A673 (cell line): ENCODE measurements at regions not wholly inside any gene's neighbourhood (a gene's known extent, or its start where the extent isn't known, plus 50 kb on each side); places are given as distances from the start of the nearest gene placed in this dataset.
A peak's percentile ranks its signal among the peaks of the same experiment; 100 is the strongest.

ENCODE experiments used
- BruUV-seq: library from RNA; stranded (reverse); fragments of 400-500 nt; replicated peaks from 2 replicates; lab custom pipeline; 2021; lab: Mats Ljungman, UMichigan
- CTCF ChIA-PET: fragments of 300-600 bp; sonication (Branson Sonifier 250); formaldehyde crosslinking; loops from one replicate; lab custom pipeline; 2022; ENCODE audit warnings: antibody characterized with exemption; lab: Charles Lee
- POLR2A ChIA-PET: fragments of 300-600 bp; sonication (Branson Sonifier 250); formaldehyde crosslinking; loops from one replicate; lab custom pipeline; 2022; ENCODE audit warnings: antibody characterized with exemption; ENCODE audit not compliant: low non-redundant PET; lab: Charles Lee
- DNase-seq: peaks from one replicate; pipeline ENCODE4 v3.0.0-alpha.2; 2015; ENCODE audit warnings: low spot score
- H3K27ac ChIP-seq: fragments of 200-600 bp; sonication (generic); 2 replicates; pipeline ENCODE4 v1.5.1; 2016; ENCODE audit warnings: mixed run types, low read depth, mild to moderate bottlenecking, mixed read lengths, antibody characterized with exemption, low read length; ENCODE audit not compliant: poor library complexity, severe bottlenecking
- H3K27me3 ChIP-seq: fragments of 200-600 bp; sonication (generic); replicated peaks from 2 replicates; pipeline ENCODE4 v1.6.1; 2017; ENCODE audit warnings: mixed run types, low read depth, mild to moderate bottlenecking, mixed read lengths, antibody characterized with exemption, low read length; ENCODE audit not compliant: insufficient read depth, poor library complexity
- H3K36me3 ChIP-seq: fragments of 200-600 bp; sonication (generic); 2 replicates; pipeline ENCODE4 v1.6.1; 2016; ENCODE audit warnings: mixed run types, mild to moderate bottlenecking, mixed read lengths, antibody characterized with exemption, low read length; ENCODE audit not compliant: insufficient read depth, poor library complexity, severe bottlenecking
- H3K4me1 ChIP-seq: fragments of 200-600 bp; sonication (generic); 2 replicates; pipeline ENCODE4 v1.6.1; 2017; ENCODE audit warnings: mixed run types, mild to moderate bottlenecking, mixed read lengths, antibody characterized with exemption, low read length; ENCODE audit not compliant: insufficient read depth, poor library complexity, severe bottlenecking
- H3K4me3 ChIP-seq: fragments of 200-600 bp; sonication (generic); 2 replicates; pipeline ENCODE4 v1.5.1; 2016; ENCODE audit warnings: low read depth, mixed run types, mild to moderate bottlenecking, mixed read lengths, low read length; ENCODE audit not compliant: poor library complexity, severe bottlenecking
- H3K9me3 ChIP-seq: fragments of 200-600 bp; sonication (generic); 2 replicates; pipeline ENCODE4 v1.6.1; 2016; ENCODE audit warnings: mixed run types, low read depth, mild to moderate bottlenecking, mixed read lengths, antibody characterized with exemption, low read length; ENCODE audit not compliant: poor library complexity, severe bottlenecking
- CTCF ChIP-seq: fragments of 300-800, 200-600 bp; sonication (generic); conservative IDR thresholded peaks from 2 replicates; pipeline ENCODE4 v1.5.1; 2017; ENCODE audit warnings: low read depth, mild to moderate bottlenecking, antibody characterized with exemption, low read length, moderate library complexity, mixed read lengths
- EZH2 ChIP-seq: fragments of 200-600 bp; sonication (generic); IDR thresholded peaks from 2 replicates; pipeline ENCODE4 v1.6.1; 2017; ENCODE audit warnings: borderline replicate concordance, low read depth, mild to moderate bottlenecking, mixed read lengths, antibody characterized with exemption, low read length; ENCODE audit not compliant: poor library complexity, severe bottlenecking
- intact Hi-C: fragments of 100-400 bp; cut with micrococcal nuclease; formaldehyde crosslinking; loops from one replicate; pipeline ENCODE4 v1.10.0; 2022; ENCODE audit not compliant: unreplicated experiment

DNA sequence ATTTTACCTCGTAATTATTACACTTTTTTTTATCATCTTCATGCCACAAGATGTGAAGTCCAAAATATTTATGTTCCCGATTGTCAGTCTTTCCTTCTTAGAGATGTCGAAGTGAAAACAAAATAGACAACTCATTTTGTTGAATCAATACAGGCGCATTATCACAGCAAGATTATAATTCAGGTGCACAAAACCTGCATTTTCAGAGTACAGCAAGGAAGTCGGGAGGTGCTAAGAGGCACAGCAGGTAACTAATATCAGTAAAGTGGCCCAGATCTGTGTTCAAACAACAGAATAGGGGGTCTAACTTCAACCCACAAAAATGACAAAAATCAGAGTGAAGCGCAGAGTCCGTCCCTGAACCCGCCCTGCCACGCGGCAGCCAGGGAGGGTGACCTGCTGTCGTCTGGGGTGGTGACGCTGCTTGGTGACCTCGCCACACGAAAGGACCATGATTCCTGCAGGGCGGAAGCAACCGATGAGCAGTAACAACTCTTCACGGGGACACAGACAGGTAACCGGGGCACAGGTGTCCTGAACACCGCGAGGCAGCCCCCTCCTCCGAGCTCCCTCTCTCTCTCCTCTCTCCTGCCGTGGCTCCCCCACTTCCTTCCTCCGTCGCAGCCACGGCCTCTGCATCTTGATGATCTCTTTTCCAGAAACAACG lies 50.9 kb upstream of the SPACA7 start:
- H3K27me3 ChIP-seq: peaks cover 56% of the 10 kb centered on the region
- H3K4me1 ChIP-seq: no peaks in the 10 kb centered on the region
- no TSS peak for BruUV-seq
- no peaks in the 10 kb centered on the region for H3K9me3 ChIP-seq
- no peaks in the 10 kb centered on the region for H3K36me3 ChIP-seq
- ChIA-PET POLR2A (no interaction called here), CTCF (no interaction called here)
- H3K4me3 ChIP-seq: no peak overlapping the region
- intact Hi-C loops: no loop called here
- DNase-seq: no peak
- TF ChIP-seq CTCF: no peak
- peak; percentile 59 for TF ChIP-seq EZH2
- H3K27ac ChIP-seq: no peak overlapping the region

- TF ChIP-seq EZH2: no peak
- no peak for TF ChIP-seq CTCF
- POLR2A ChIA-PET: no interaction called here
- peaks cover 64% of the 10 kb centered on the region for H3K27me3 ChIP-seq
- H3K36me3 ChIP-seq: no peaks in the 10 kb centered on the region
- CTCF ChIA-PET: no interaction called here
- no peak overlapping the region for H3K27ac ChIP-seq
- BruUV-seq: no TSS peak
- no peak overlapping the region for H3K4me3 ChIP-seq
- intact Hi-C loops: no loop called here
- no peaks in the 10 kb centered on the region for H3K4me1 ChIP-seq
- DNase-seq: no peak
- H3K9me3 ChIP-seq: no peaks in the 10 kb centered on the region
Observed at GRCh38 chr13:112325920-112326645, 50.1 kb upstream of the SPACA7 start.
